HEK293 (cell line): ENCODE measurements at regions not wholly inside any gene's neighbourhood (a gene's known extent, or its start where the extent isn't known, plus 50 kb on each side); places are given as distances from the start of the nearest gene placed in this dataset.

Source experiments
- CTCF ChIA-PET: fragments of 350-600 bp; formaldehyde crosslinking; extraction: SDS; loops from one replicate; lab custom pipeline; 2021; ENCODE audit warnings: antibody characterized with exemption; lab: Yijun Ruan, JAX
- POLR2A ChIA-PET: fragments of 300-600 bp; formaldehyde crosslinking; extraction: SDS; loops from one replicate; lab custom pipeline; 2020; ENCODE audit warnings: antibody characterized with exemption, inconsistent platforms; lab: Yijun Ruan, JAX
- H3K27ac ChIP-seq: fragments of 200-500 bp; sonication (Bioruptor generic); 2 replicates; pipeline ENCODE4 v1.5.1; 2014; ENCODE audit warnings: low read depth, low read length, control low read depth, inconsistent platforms; ENCODE audit errors: extremely low read depth
- H3K36me3 ChIP-seq, 2 experiments: fragments of 200-500 bp in 1 of 2; sonication (Bioruptor generic) in 1 of 2; 1 replicate in 1 of 2; 2 replicates in 1 of 2; pipeline ENCODE4 v1.5.1; 2014 to 2017; ENCODE audit warnings: inconsistent platforms in 2 of 2, low read length in 2 of 2; ENCODE audit not compliant: control insufficient read depth in 2 of 2, insufficient read depth in 1 of 2
- H3K4me1 ChIP-seq: fragments of 200-500 bp; sonication (Bioruptor generic); 2 replicates; pipeline ENCODE4 v1.5.1; 2014; ENCODE audit warnings: mild to moderate bottlenecking, low read length, inconsistent platforms; ENCODE audit not compliant: control insufficient read depth, insufficient read depth
- H3K4me3 ChIP-seq: 2 replicates; pipeline ENCODE4 v1.5.1; 2011; ENCODE audit warnings: low read depth, mild to moderate bottlenecking, control low read depth, low read length, moderate library complexity
- H3K9me3 ChIP-seq: fragments of 200-500 bp; sonication (Bioruptor generic); 2 replicates; pipeline ENCODE4 v1.5.1; 2014; ENCODE audit warnings: low read depth, low read length, inconsistent platforms; ENCODE audit not compliant: control insufficient read depth, insufficient read depth
- IKZF3 ChIP-seq: fragments of 450-650 bp; IDR thresholded peaks from 2 replicates; pipeline ENCODE4 v1.5.0; 2018; ENCODE audit warnings: missing biosample characterization, mild to moderate bottlenecking, missing genetic modification characterization, moderate library complexity
- KLF16 ChIP-seq: fragments of 450-650 bp; formaldehyde crosslinking; IDR thresholded peaks from 2 replicates; pipeline ENCODE4 v1.5.1; 2017; ENCODE audit warnings: missing biosample characterization, missing genetic modification characterization
- KLF7 ChIP-seq: fragments of 450-650 bp; formaldehyde crosslinking; IDR thresholded peaks from 2 replicates; pipeline ENCODE4 v1.5.1; 2016; ENCODE audit warnings: missing biosample characterization, missing genetic modification characterization, borderline replicate concordance
- OSR2 ChIP-seq: fragments of 450-650 bp; formaldehyde crosslinking; IDR thresholded peaks from 2 replicates; pipeline ENCODE4 v1.5.1; 2016; ENCODE audit warnings: missing biosample characterization, missing genetic modification characterization
- RBAK ChIP-seq: fragments of 450-650 bp; formaldehyde crosslinking; IDR thresholded peaks from 2 replicates; pipeline ENCODE4 v1.5.1; 2016; ENCODE audit warnings: missing biosample characterization, missing genetic modification characterization
- SP7 ChIP-seq: fragments of 450-650 bp; formaldehyde crosslinking; IDR thresholded peaks from 2 replicates; pipeline ENCODE4 v1.5.1; 2016; ENCODE audit warnings: missing biosample characterization, missing genetic modification characterization
- ZBTB48 ChIP-seq: fragments of 450-650 bp; formaldehyde crosslinking; IDR thresholded peaks from 2 replicates; pipeline ENCODE4 v1.5.1; 2016; ENCODE audit warnings: missing biosample characterization, missing genetic modification characterization
- ZBTB7A ChIP-seq: fragments of 450-650 bp; formaldehyde crosslinking; IDR thresholded peaks from 2 replicates; pipeline ENCODE4 v1.5.1; 2016; ENCODE audit warnings: low read depth, missing biosample characterization, missing genetic modification characterization
- ZFHX2 ChIP-seq: fragments of 450-650 bp; formaldehyde crosslinking; conservative IDR thresholded peaks from 2 replicates; pipeline ENCODE4 v1.5.1; 2016; ENCODE audit warnings: missing biosample characterization, missing genetic modification characterization
- ZNF112 ChIP-seq: fragments of 450-650 bp; formaldehyde crosslinking; IDR thresholded peaks from 2 replicates; pipeline ENCODE4 v1.5.0; 2017; ENCODE audit warnings: missing biosample characterization, missing genetic modification characterization
- ZNF133 ChIP-seq: fragments of 450-650 bp; formaldehyde crosslinking; IDR thresholded peaks from 2 replicates; pipeline ENCODE4 v1.5.1; 2016; ENCODE audit warnings: missing biosample characterization, missing genetic modification characterization
- ZNF140 ChIP-seq: fragments of 450-650 bp; formaldehyde crosslinking; IDR thresholded peaks from 2 replicates; pipeline ENCODE4 v1.5.1; 2016; ENCODE audit warnings: missing biosample characterization, missing genetic modification characterization
- ZNF16 ChIP-seq: fragments of 450-650 bp; formaldehyde crosslinking; IDR thresholded peaks from 2 replicates; pipeline ENCODE4 v1.5.1; 2016; ENCODE audit warnings: low read depth, missing biosample characterization, missing genetic modification characterization
- ZNF175 ChIP-seq: fragments of 450-650 bp; formaldehyde crosslinking; IDR thresholded peaks from 2 replicates; pipeline ENCODE4 v1.5.1; 2016; ENCODE audit warnings: missing biosample characterization, missing genetic modification characterization
- ZNF202 ChIP-seq: fragments of 450-650 bp; formaldehyde crosslinking; IDR thresholded peaks from 2 replicates; pipeline ENCODE4 v1.5.1; 2016; ENCODE audit warnings: missing biosample characterization, missing genetic modification characterization, borderline replicate concordance
- ZNF211 ChIP-seq: fragments of 450-650 bp; formaldehyde crosslinking; IDR thresholded peaks from 2 replicates; pipeline ENCODE4 v1.5.1; 2016; ENCODE audit warnings: low read depth, missing biosample characterization, missing genetic modification characterization
- ZNF23 ChIP-seq: fragments of 450-650 bp; formaldehyde crosslinking; IDR thresholded peaks from 2 replicates; pipeline ENCODE4 v1.5.1; 2016; ENCODE audit warnings: missing biosample characterization, missing genetic modification characterization, borderline replicate concordance
- ZNF24 ChIP-seq: fragments of 450-650 bp; formaldehyde crosslinking; IDR thresholded peaks from 2 replicates; pipeline ENCODE4 v1.5.1; 2016; ENCODE audit warnings: missing biosample characterization, missing genetic modification characterization
- ZNF292 ChIP-seq: fragments of 450-650 bp; formaldehyde crosslinking; IDR thresholded peaks from 2 replicates; pipeline ENCODE4 v1.5.1; 2016; ENCODE audit warnings: low read depth, missing biosample characterization, missing genetic modification characterization, borderline replicate concordance
- ZNF426 ChIP-seq: fragments of 450-650 bp; formaldehyde crosslinking; IDR thresholded peaks from 2 replicates; pipeline ENCODE4 v1.5.1; 2017; ENCODE audit warnings: missing biosample characterization, missing genetic modification characterization, mild to moderate bottlenecking, inconsistent platforms, moderate library complexity
- ZNF510 ChIP-seq: fragments of 450-650 bp; formaldehyde crosslinking; IDR thresholded peaks from 2 replicates; pipeline ENCODE4 v1.5.1; 2018; ENCODE audit warnings: mild to moderate bottlenecking, missing genetic modification characterization, missing biosample characterization; ENCODE audit not compliant: insufficient replicate concordance
- ZNF521 ChIP-seq: fragments of 450-650 bp; formaldehyde crosslinking; IDR thresholded peaks from 2 replicates; pipeline ENCODE4 v1.5.1; 2017; ENCODE audit warnings: missing biosample characterization, mild to moderate bottlenecking, missing genetic modification characterization
- ZNF555 ChIP-seq: fragments of 450-650 bp; formaldehyde crosslinking; conservative IDR thresholded peaks from 2 replicates; pipeline ENCODE4 v1.5.1; 2017; ENCODE audit warnings: missing biosample characterization, mild to moderate bottlenecking, missing genetic modification characterization, inconsistent platforms
- ZNF626 ChIP-seq: fragments of 450-650 bp; sonication (Bioruptor Pico); formaldehyde crosslinking; IDR thresholded peaks from 2 replicates; pipeline ENCODE4 v1.5.1; 2018; ENCODE audit warnings: missing biosample characterization, missing genetic modification characterization, inconsistent platforms
- ZNF785 ChIP-seq: fragments of 450-650 bp; formaldehyde crosslinking; IDR thresholded peaks from 2 replicates; pipeline ENCODE4 v1.5.1; 2016; ENCODE audit warnings: missing biosample characterization, missing genetic modification characterization
- ZNF791 ChIP-seq: fragments of 450-650 bp; formaldehyde crosslinking; IDR thresholded peaks from 2 replicates; pipeline ENCODE4 v1.5.1; 2016; ENCODE audit warnings: missing biosample characterization, missing genetic modification characterization
- ZSCAN30 ChIP-seq: fragments of 450-650 bp; IDR thresholded peaks from 2 replicates; pipeline ENCODE4 v1.5.1; 2018; ENCODE audit warnings: missing biosample characterization, mild to moderate bottlenecking, missing genetic modification characterization, moderate library complexity
- TF ChIP-seq, protein P1 (sequence below): fragments of 450-650 bp; formaldehyde crosslinking; conservative IDR thresholded peaks from 2 replicates; pipeline ENCODE4 v1.5.1; 2016; ENCODE audit warnings: low read depth, missing biosample characterization, missing genetic modification characterization
- TF ChIP-seq, protein P2 (sequence below): fragments of 450-650 bp; formaldehyde crosslinking; IDR thresholded peaks from 2 replicates; pipeline ENCODE4 v1.5.1; 2016; ENCODE audit warnings: missing biosample characterization, missing genetic modification characterization
- TF ChIP-seq, protein P3 (sequence below): fragments of 450-650 bp; IDR thresholded peaks from 2 replicates; pipeline ENCODE4 v1.5.1; 2018; ENCODE audit warnings: missing biosample characterization, missing genetic modification characterization

DNA sequence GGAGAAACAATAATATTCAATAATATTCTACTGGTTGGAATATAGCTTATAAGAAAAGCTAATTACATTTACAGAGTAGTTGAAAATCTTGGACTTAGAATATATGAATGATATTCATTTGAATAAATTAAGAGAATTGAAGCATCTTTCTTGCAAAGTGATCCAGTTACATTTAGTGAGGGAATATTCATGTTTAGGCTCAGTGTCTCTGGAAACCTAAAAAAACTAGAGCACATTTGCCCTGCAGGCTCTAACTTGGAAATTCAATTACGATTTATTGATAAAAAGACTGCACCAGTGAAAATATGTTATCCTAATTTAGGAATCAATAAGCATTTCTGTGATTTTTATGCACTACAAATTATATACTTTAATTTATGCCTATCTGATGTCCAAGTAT is 58.3 kb upstream of the RAP1GDS1 start (continued):
- TF ChIP-seq, protein P1, sequence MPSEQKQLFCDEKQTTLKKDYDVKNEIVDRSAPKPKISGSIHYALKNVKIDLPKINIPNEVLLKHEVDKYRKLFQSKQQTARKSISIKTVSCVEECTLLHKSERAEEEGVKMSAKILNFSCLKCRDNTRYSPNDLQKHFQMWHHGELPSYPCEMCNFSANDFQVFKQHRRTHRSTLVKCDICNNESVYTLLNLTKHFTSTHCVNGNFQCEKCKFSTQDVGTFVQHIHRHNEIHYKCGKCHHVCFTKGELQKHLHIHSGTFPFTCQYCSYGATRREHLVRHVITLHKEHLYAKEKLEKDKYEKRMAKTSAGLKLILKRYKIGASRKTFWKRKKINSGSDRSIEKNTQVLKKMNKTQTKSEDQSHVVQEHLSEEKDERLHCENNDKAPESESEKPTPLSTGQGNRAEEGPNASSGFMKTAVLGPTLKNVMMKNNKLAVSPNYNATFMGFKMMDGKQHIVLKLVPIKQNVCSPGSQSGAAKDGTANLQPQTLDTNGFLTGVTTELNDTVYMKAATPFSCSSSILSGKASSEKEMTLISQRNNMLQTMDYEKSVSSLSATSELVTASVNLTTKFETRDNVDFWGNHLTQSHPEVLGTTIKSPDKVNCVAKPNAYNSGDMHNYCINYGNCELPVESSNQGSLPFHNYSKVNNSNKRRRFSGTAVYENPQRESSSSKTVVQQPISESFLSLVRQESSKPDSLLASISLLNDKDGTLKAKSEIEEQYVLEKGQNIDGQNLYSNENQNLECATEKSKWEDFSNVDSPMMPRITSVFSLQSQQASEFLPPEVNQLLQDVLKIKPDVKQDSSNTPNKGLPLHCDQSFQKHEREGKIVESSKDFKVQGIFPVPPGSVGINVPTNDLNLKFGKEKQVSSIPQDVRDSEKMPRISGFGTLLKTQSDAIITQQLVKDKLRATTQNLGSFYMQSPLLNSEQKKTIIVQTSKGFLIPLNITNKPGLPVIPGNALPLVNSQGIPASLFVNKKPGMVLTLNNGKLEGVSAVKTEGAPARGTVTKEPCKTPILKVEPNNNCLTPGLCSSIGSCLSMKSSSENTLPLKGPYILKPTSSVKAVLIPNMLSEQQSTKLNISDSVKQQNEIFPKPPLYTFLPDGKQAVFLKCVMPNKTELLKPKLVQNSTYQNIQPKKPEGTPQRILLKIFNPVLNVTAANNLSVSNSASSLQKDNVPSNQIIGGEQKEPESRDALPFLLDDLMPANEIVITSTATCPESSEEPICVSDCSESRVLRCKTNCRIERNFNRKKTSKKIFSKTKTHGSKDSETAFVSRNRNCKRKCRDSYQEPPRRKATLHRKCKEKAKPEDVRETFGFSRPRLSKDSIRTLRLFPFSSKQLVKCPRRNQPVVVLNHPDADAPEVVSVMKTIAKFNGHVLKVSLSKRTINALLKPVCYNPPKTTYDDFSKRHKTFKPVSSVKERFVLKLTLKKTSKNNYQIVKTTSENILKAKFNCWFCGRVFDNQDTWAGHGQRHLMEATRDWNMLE (tag by site-specific recombination), result no peak
- TF ChIP-seq ZNF202 (tag by site-specific recombination) (no peak), ZNF24 (tag by site-specific recombination) (no peak), KLF7 (no peak)

DNA sequence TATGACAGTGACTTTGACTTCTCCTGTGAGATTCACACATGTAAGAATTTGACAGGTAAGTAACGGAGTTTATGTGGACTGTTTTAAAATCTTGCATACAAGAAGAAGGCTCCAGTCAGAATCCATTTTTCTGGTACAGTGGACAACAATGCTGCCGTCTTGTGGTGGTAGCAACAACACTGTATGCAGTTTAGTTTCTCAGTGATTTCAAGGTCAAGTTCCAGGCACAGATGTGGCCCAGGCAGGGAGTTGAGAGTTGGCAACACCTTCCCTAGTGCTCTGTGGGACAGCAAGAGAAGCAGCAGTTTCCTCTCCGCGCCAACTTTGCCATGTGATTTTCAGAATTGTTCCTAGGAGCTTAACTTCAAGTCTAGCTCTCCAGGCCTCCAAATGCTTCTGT is 56.0 kb upstream of the STPG2 start:
- Histone ChIP-seq H3K36me3 (no peaks in the 10 kb centered on the region), H3K4me3 (no peak overlapping the region), H3K4me1 (no peaks in the 10 kb centered on the region), H3K27ac (no peak overlapping the region), H3K9me3 (no peaks in the 10 kb centered on the region)
- POLR2A ChIA-PET, result no interaction called here
- CTCF ChIA-PET, result no interaction called here
- no peak for TF ChIP-seq ZNF785
- no peak for TF ChIP-seq ZNF16 (tag by site-specific recombination)
- no peak for TF ChIP-seq ZNF140 (tag by site-specific recombination)
- TF ChIP-seq ZBTB48, result no peak
- TF ChIP-seq ZNF175, result no peak
- TF ChIP-seq, protein P2, sequence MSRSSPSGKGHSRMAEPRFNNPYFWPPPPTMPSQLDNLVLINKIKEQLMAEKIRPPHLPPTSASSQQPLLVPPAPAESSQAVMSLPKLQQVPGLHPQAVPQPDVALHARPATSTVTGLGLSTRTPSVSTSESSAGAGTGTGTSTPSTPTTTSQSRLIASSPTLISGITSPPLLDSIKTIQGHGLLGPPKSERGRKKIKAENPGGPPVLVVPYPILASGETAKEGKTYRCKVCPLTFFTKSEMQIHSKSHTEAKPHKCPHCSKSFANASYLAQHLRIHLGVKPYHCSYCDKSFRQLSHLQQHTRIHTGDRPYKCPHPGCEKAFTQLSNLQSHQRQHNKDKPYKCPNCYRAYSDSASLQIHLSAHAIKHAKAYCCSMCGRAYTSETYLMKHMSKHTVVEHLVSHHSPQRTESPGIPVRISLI, result no peak
- TF ChIP-seq ZNF292 (tag by site-specific recombination), result no peak
- TF ChIP-seq ZFHX2 (tag by site-specific recombination), result no peak
- no peak for TF ChIP-seq ZNF626 (tag by site-specific recombination)
- TF ChIP-seq KLF16 (tag by site-specific recombination), result no peak
- no peak for TF ChIP-seq ZNF510 (tag by site-specific recombination)
- TF ChIP-seq OSR2 (tag by site-specific recombination), result no peak
- TF ChIP-seq, all 188 proteins: peak for 0

DNA sequence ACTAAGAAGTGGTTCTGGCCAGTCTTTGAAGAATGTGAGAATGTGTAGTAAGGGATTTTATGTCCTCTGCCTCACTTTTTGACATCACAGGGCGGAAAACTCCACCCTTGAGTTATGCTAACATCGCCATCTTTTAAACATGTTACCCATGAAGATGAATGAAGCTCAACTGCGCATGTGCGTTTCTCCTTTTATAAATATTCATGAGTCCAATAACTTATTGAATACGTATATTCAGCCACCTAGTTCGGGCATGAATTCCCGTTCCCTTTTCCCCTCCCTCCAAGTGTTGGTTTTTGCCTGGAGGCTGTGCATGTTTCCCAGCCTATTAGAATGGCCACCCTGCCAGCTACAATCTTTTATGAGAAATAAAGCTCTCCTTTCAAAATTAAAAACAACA is 51.7 kb upstream of the STPG2 start:
- no peaks in the 10 kb centered on the region for H3K36me3 ChIP-seq
- H3K27ac ChIP-seq, result no peak overlapping the region
- POLR2A ChIA-PET, result no interaction called here
- H3K9me3 ChIP-seq, result no peaks in the 10 kb centered on the region
- no peaks in the 10 kb centered on the region for H3K4me1 ChIP-seq
- H3K4me3 ChIP-seq, result no peak overlapping the region
- CTCF ChIA-PET, result no interaction called here
- no peak for TF ChIP-seq RBAK (tag by site-specific recombination)
- TF ChIP-seq, protein P3, sequence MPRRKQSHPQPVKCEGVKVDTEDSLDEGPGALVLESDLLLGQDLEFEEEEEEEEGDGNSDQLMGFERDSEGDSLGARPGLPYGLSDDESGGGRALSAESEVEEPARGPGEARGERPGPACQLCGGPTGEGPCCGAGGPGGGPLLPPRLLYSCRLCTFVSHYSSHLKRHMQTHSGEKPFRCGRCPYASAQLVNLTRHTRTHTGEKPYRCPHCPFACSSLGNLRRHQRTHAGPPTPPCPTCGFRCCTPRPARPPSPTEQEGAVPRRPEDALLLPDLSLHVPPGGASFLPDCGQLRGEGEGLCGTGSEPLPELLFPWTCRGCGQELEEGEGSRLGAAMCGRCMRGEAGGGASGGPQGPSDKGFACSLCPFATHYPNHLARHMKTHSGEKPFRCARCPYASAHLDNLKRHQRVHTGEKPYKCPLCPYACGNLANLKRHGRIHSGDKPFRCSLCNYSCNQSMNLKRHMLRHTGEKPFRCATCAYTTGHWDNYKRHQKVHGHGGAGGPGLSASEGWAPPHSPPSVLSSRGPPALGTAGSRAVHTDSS (tag by site-specific recombination), result no peak
- TF ChIP-seq ZNF791 (tag by site-specific recombination), result no peak
- no peak for TF ChIP-seq KLF16 (tag by site-specific recombination)
- no peak for TF ChIP-seq ZBTB7A (tag by site-specific recombination)
- TF ChIP-seq ZNF23 (tag by site-specific recombination), result no peak
- TF ChIP-seq SP7 (tag by site-specific recombination), result no peak
- no peak for TF ChIP-seq ZNF133 (tag by site-specific recombination)
- no peak for TF ChIP-seq ZNF112 (tag by site-specific recombination)
- no peak for TF ChIP-seq ZSCAN30 (tag by site-specific recombination)
- TF ChIP-seq ZNF426 (tag by site-specific recombination), result no peak
- no peak for TF ChIP-seq ZNF16 (tag by site-specific recombination)
- TF ChIP-seq ZNF521 (tag by site-specific recombination), result no peak
- TF ChIP-seq IKZF3 (tag by site-specific recombination), result no peak
- no peak for TF ChIP-seq ZNF555 (tag by site-specific recombination)
- no peak for TF ChIP-seq ZNF211 (tag by site-specific recombination)
